ENCODE measurements at regions not wholly inside any gene's neighbourhood (a gene's known extent, or its start where the extent isn't known, plus 50 kb on each side); places are given as distances from the start of the nearest gene placed in this dataset.

GRCh38 chr14:98345161-98345560, 926.8 kb downstream of the BCL11B start:
- no peak overlapping the region for H2AFZ ChIP-seq (ENCODE audit: low read depth, low read length)
- H3K4me3 ChIP-seq (ENCODE audit: low read length), result no peak overlapping the region

GRCh38 chr14:98347686-98348085, 924.3 kb downstream of the BCL11B start:
- Histone ChIP-seq H3K4me3 (ENCODE audit: low read length) (no peak overlapping the region), H3K4me1 (ENCODE audit: insufficient read depth, low read length) (peaks cover 5% of the 10 kb centered on the region), H3K36me3 (ENCODE audit: insufficient read depth, low read length) (no peaks in the 10 kb centered on the region), H2AFZ (ENCODE audit: low read depth, low read length) (no peak overlapping the region), H3K9me3 (ENCODE audit: low read length) (no peaks in the 10 kb centered on the region), H3K27me3 (ENCODE audit: insufficient read depth, low read length) (no peaks in the 10 kb centered on the region)

More at GRCh38 chr14:98345161-98345560, 926.8 kb downstream of the BCL11B start:
- Histone ChIP-seq H3K36me3 (ENCODE audit: insufficient read depth, low read length) (no peaks in the 10 kb centered on the region), H3K9me3 (ENCODE audit: low read length) (no peaks in the 10 kb centered on the region), H3K27me3 (ENCODE audit: insufficient read depth, low read length) (no peaks in the 10 kb centered on the region), H3K4me1 (ENCODE audit: insufficient read depth, low read length) (peaks cover 5% of the 10 kb centered on the region)

- Histone ChIP-seq H2AFZ (ENCODE audit: low read depth, low read length) (no peak overlapping the region), H3K27me3 (ENCODE audit: insufficient read depth, low read length) (no peaks in the 10 kb centered on the region), H3K36me3 (ENCODE audit: insufficient read depth, low read length) (no peaks in the 10 kb centered on the region)
Observed at GRCh38 chr14:98348505-98348904, 923.5 kb downstream of the BCL11B start.

DNA sequence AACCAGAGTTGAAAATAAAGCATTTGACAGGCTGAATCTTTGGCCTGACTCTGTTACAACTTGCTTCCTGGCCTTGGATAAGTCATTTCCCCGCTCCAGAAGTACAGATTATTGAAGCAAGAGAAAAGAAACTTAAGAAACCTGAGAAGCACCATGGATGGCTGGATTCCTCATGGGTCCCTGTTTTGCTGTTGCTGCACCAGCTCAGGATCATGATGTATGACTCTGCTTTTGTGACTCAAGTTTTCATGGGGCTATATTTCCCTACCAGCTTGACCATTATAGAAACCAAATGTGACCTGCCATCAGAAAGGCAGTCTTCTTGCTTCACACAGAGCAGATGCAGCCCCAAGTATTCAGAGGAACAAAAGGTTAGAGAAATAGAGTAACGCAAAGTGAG, 921.8 kb downstream of the BCL11B start:
- no peaks in the 10 kb centered on the region for H3K36me3 ChIP-seq (ENCODE audit: insufficient read depth, low read length)
- H2AFZ ChIP-seq (ENCODE audit: low read depth, low read length), result no peak overlapping the region
- H3K4me3 ChIP-seq (ENCODE audit: low read length), result no peak overlapping the region
- H3K27me3 ChIP-seq (ENCODE audit: insufficient read depth, low read length), result no peaks in the 10 kb centered on the region
- no peaks in the 10 kb centered on the region for H3K9me3 ChIP-seq (ENCODE audit: low read length)
- H3K4me1 ChIP-seq (ENCODE audit: insufficient read depth, low read length), result peaks cover 2% of the 10 kb centered on the region

More at GRCh38 chr14:98348505-98348904, 923.5 kb downstream of the BCL11B start:
- H3K4me1 ChIP-seq (ENCODE audit: insufficient read depth, low read length), result peaks cover 5% of the 10 kb centered on the region
- no peaks in the 10 kb centered on the region for H3K9me3 ChIP-seq (ENCODE audit: low read length)
- no peak overlapping the region for H3K4me3 ChIP-seq (ENCODE audit: low read length)

DNA sequence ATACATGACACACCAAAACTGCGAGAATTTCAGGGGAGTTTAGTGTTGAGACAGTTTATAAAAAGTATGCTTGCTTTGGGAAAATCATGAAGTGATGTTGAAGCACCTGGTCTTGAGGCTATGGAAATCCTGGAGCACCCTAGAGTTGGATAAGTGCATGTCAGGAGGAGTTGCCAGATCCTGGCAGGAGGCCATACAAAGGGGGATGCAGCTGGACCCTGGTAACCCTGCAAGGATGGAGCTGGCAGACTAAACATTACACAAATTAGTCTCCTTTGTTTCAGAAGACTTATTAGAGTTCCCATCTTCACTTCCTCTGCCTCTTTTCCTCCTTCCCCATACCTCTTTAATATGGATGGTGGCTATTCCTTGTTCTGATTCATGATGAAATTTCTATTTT, 907.0 kb downstream of the BCL11B start:
- no peak overlapping the region for H2AFZ ChIP-seq (ENCODE audit: low read depth, low read length)
- H3K9me3 ChIP-seq (ENCODE audit: low read length), result no peaks in the 10 kb centered on the region
- H3K36me3 ChIP-seq (ENCODE audit: insufficient read depth, low read length), result no peaks in the 10 kb centered on the region
- H3K27me3 ChIP-seq (ENCODE audit: insufficient read depth, low read length), result peaks cover 4% of the 10 kb centered on the region
- H3K4me3 ChIP-seq (ENCODE audit: low read length), result no peak overlapping the region
- H3K4me1 ChIP-seq (ENCODE audit: insufficient read depth, low read length), result no peaks in the 10 kb centered on the region

DNA sequence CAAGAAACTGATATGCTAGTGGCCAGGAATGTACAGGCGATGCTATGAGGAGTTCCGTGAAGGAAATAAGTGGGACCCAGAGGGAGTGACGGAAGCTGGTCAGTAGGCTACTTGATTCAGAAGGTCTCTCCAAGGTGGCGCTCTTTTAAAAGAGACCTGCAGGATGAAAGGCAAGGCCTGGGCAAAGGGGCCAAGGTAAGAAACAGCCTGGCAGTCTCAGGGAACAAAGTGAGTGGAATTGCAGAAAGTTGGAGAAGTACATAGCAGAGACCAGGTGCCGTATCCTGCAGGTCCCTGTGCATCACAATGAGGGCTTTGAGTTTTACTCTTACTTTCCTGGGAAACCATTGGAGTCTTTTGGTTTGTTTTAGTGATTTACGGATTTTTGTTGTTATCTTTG, 905.6 kb downstream of the BCL11B start:
- Histone ChIP-seq H3K4me1 (ENCODE audit: insufficient read depth, low read length) (no peaks in the 10 kb centered on the region), H3K27me3 (ENCODE audit: insufficient read depth, low read length) (peaks cover 4% of the 10 kb centered on the region), H3K9me3 (ENCODE audit: low read length) (no peaks in the 10 kb centered on the region), H2AFZ (ENCODE audit: low read depth, low read length) (no peak overlapping the region), H3K4me3 (ENCODE audit: low read length) (no peak overlapping the region), H3K36me3 (ENCODE audit: insufficient read depth, low read length) (no peaks in the 10 kb centered on the region)

GRCh38 chr14:98368221-98368620, 903.8 kb downstream of the BCL11B start:
- Histone ChIP-seq H3K4me1 (ENCODE audit: insufficient read depth, low read length) (no peaks in the 10 kb centered on the region), H2AFZ (ENCODE audit: low read depth, low read length) (no peak overlapping the region), H3K4me3 (ENCODE audit: low read length) (no peak overlapping the region), H3K36me3 (ENCODE audit: insufficient read depth, low read length) (no peaks in the 10 kb centered on the region), H3K27me3 (ENCODE audit: insufficient read depth, low read length) (peaks cover 4% of the 10 kb centered on the region), H3K9me3 (ENCODE audit: low read length) (no peaks in the 10 kb centered on the region)

GRCh38 chr14:98368916-98369315, 903.1 kb downstream of the BCL11B start:
- no peaks in the 10 kb centered on the region for H3K36me3 ChIP-seq (ENCODE audit: insufficient read depth, low read length)
- H3K27me3 ChIP-seq (ENCODE audit: insufficient read depth, low read length), result peaks cover 4% of the 10 kb centered on the region
- H2AFZ ChIP-seq (ENCODE audit: low read depth, low read length), result no peak overlapping the region
- H3K9me3 ChIP-seq (ENCODE audit: low read length), result no peaks in the 10 kb centered on the region
- no peaks in the 10 kb centered on the region for H3K4me1 ChIP-seq (ENCODE audit: insufficient read depth, low read length)
- H3K4me3 ChIP-seq (ENCODE audit: low read length), result no peak overlapping the region

GRCh38 chr14:98369344-98369743, 902.7 kb downstream of the BCL11B start:
- no peaks in the 10 kb centered on the region for H3K36me3 ChIP-seq (ENCODE audit: insufficient read depth, low read length)
- no peaks in the 10 kb centered on the region for H3K9me3 ChIP-seq (ENCODE audit: low read length)
- H2AFZ ChIP-seq (ENCODE audit: low read depth, low read length), result no peak overlapping the region
- H3K4me1 ChIP-seq (ENCODE audit: insufficient read depth, low read length), result no peaks in the 10 kb centered on the region
- H3K4me3 ChIP-seq (ENCODE audit: low read length), result no peak overlapping the region
- H3K27me3 ChIP-seq (ENCODE audit: insufficient read depth, low read length), result peaks cover 4% of the 10 kb centered on the region

DNA sequence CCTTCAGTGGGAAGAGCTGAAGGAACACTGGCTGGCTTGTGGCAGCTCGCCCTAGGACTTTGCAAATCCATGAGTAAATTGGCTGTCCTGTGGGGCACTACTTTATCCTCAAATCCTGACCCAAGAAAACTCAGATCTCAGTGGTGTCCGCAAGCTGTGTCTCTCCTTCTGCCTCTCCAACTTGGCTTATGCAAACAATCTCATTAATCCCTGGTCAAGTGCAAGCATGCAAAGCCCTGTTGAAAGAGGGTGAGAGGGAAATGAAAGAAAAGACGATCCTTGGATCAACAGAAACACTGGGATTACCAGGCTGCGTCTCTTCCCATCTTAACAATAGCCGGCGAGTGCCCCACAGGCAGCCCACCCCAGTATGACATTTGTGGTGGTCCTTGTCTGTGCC, 901.6 kb downstream of the BCL11B start:
- no peak overlapping the region for H3K4me3 ChIP-seq (ENCODE audit: low read length)

DNA sequence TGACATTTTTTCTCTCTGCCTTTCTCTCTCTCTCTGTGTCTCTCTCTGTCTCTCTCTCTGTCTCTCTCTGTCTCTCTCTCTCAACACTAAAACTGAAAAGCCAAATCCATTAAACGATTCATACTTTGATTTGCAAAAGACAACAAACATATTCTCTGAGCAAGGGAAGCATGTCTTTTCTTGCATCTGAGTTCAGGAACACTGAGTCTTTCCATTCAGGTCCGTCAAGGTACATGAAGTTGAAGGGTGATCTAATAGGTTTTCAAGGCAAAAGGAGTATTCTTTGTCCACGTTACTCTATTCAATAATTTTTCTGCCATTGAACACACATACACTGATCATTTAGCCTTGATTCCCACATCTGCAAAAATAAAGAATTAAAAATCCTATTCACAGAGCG, 900.9 kb downstream of the BCL11B start:
- Histone ChIP-seq H3K27me3 (ENCODE audit: insufficient read depth, low read length) (no peaks in the 10 kb centered on the region), H3K36me3 (ENCODE audit: insufficient read depth, low read length) (no peaks in the 10 kb centered on the region), H3K9me3 (ENCODE audit: low read length) (no peaks in the 10 kb centered on the region), H3K4me3 (ENCODE audit: low read length) (no peak overlapping the region), H2AFZ (ENCODE audit: low read depth, low read length) (no peak overlapping the region), H3K4me1 (ENCODE audit: insufficient read depth, low read length) (no peaks in the 10 kb centered on the region)

More for the DNA sequence above, 901.6 kb downstream of the BCL11B start:
- no peaks in the 10 kb centered on the region for H3K4me1 ChIP-seq (ENCODE audit: insufficient read depth, low read length)
- H2AFZ ChIP-seq (ENCODE audit: low read depth, low read length), result no peak overlapping the region
- H3K36me3 ChIP-seq (ENCODE audit: insufficient read depth, low read length), result no peaks in the 10 kb centered on the region
- H3K27me3 ChIP-seq (ENCODE audit: insufficient read depth, low read length), result peaks cover 3% of the 10 kb centered on the region
- no peaks in the 10 kb centered on the region for H3K9me3 ChIP-seq (ENCODE audit: low read length)

- Histone ChIP-seq H2AFZ (ENCODE audit: low read depth, low read length) (no peak overlapping the region), H3K36me3 (ENCODE audit: insufficient read depth, low read length) (no peaks in the 10 kb centered on the region), H3K4me3 (ENCODE audit: low read length) (no peak overlapping the region), H3K27me3 (ENCODE audit: insufficient read depth, low read length) (no peaks in the 10 kb centered on the region), H3K9me3 (ENCODE audit: low read length) (no peaks in the 10 kb centered on the region), H3K4me1 (ENCODE audit: insufficient read depth, low read length) (no peaks in the 10 kb centered on the region)
Observed at GRCh38 chr14:98374136-98374535, 897.9 kb downstream of the BCL11B start.

GRCh38 chr14:98375566-98375965, 896.4 kb downstream of the BCL11B start:
- H3K4me3 ChIP-seq (ENCODE audit: low read length), result no peak overlapping the region
- H3K36me3 ChIP-seq (ENCODE audit: insufficient read depth, low read length), result no peaks in the 10 kb centered on the region
- H2AFZ ChIP-seq (ENCODE audit: low read depth, low read length), result no peak overlapping the region
- no peaks in the 10 kb centered on the region for H3K9me3 ChIP-seq (ENCODE audit: low read length)
- H3K27me3 ChIP-seq (ENCODE audit: insufficient read depth, low read length), result no peaks in the 10 kb centered on the region
- no peaks in the 10 kb centered on the region for H3K4me1 ChIP-seq (ENCODE audit: insufficient read depth, low read length)

GRCh38 chr14:98379830-98380229, 892.2 kb downstream of the BCL11B start:
- Histone ChIP-seq H3K4me1 (ENCODE audit: insufficient read depth, low read length) (no peaks in the 10 kb centered on the region), H3K4me3 (ENCODE audit: low read length) (no peak overlapping the region), H3K27me3 (ENCODE audit: insufficient read depth, low read length) (no peaks in the 10 kb centered on the region), H3K9me3 (ENCODE audit: low read length) (no peaks in the 10 kb centered on the region), H2AFZ (ENCODE audit: low read depth, low read length) (no peak overlapping the region), H3K36me3 (ENCODE audit: insufficient read depth, low read length) (no peaks in the 10 kb centered on the region)

All from neuron (in vitro differentiated cells).